NT2/D1 (cell line): ENCODE measurements at regions not wholly inside any gene's neighbourhood (a gene's known extent, or its start where the extent isn't known, plus 50 kb on each side); places are given as distances from the start of the nearest gene placed in this dataset.

ENCODE experiments used
- YY1 ChIP-seq: IDR thresholded peaks from 2 replicates; pipeline ENCODE4 v1.6.1; 2011; ENCODE audit not compliant: insufficient read length, insufficient read depth
- ZNF274 ChIP-seq: IDR thresholded peaks from 2 replicates; pipeline ENCODE4 v1.6.1; 2011; ENCODE audit warnings: mild to moderate bottlenecking, low read depth, low read length

GRCh38 chrX:125522752-125523151 lies 203.1 kb downstream of the TEX13C start:
- TF ChIP-seq ZNF274 (no peak), YY1 (no peak)
